Calu3 (cell line): ENCODE measurements at regions not wholly inside any gene's neighbourhood (a gene's known extent, or its start where the extent isn't known, plus 50 kb on each side); places are given as distances from the start of the nearest gene placed in this dataset.

Experiments
- BruUV-seq: library from RNA; stranded (reverse); fragments of 400-500 nt; replicated peaks from 2 replicates; lab custom pipeline; 2021; lab: Mats Ljungman, UMichigan
- CTCF ChIA-PET: fragments of 300-600 bp; sonication (Branson Sonifier 250); formaldehyde crosslinking; loops from one replicate; lab custom pipeline; 2022; ENCODE audit warnings: antibody characterized with exemption; lab: Charles Lee
- DNase-seq: peaks from one replicate; pipeline ENCODE4 v3.0.0; 2022
- H3K27ac Mint-ChIP-seq: one replicate; pipeline ENCODE4 v1.8.0; 2022; ENCODE audit warnings: mixed read lengths; ENCODE audit not compliant: unreplicated experiment
- H3K27me3 Mint-ChIP-seq: one replicate; pipeline ENCODE4 v1.8.0; 2022; ENCODE audit warnings: mixed read lengths; ENCODE audit not compliant: unreplicated experiment
- H3K36me3 Mint-ChIP-seq: one replicate; pipeline ENCODE4 v1.8.0; 2022; ENCODE audit warnings: mild to moderate bottlenecking, moderate library complexity, mixed read lengths; ENCODE audit not compliant: insufficient read depth, unreplicated experiment
- H3K4me1 Mint-ChIP-seq: one replicate; pipeline ENCODE4 v1.8.0; 2022; ENCODE audit warnings: mild to moderate bottlenecking, low read depth, mixed read lengths; ENCODE audit not compliant: unreplicated experiment
- H3K4me3 Mint-ChIP-seq: one replicate; pipeline ENCODE4 v1.8.0; 2022; ENCODE audit warnings: mild to moderate bottlenecking, low read depth, moderate library complexity, mixed read lengths; ENCODE audit not compliant: unreplicated experiment
- H3K9me3 Mint-ChIP-seq: one replicate; pipeline ENCODE4 v1.8.0; 2022; ENCODE audit warnings: low read depth, mixed read lengths; ENCODE audit not compliant: unreplicated experiment
- intact Hi-C: fragments of 100-400 bp; cut with micrococcal nuclease; formaldehyde crosslinking; loops from one replicate; pipeline ENCODE4 v1.10.0; 2022; ENCODE audit not compliant: unreplicated experiment
- TF ChIP-seq, protein P1 (sequence below): fragments of 200-600 bp; IDR thresholded peaks from one replicate; pipeline ENCODE4 v1.8.0; 2022; ENCODE audit warnings: antibody characterized with exemption; ENCODE audit not compliant: unreplicated experiment

DNA sequence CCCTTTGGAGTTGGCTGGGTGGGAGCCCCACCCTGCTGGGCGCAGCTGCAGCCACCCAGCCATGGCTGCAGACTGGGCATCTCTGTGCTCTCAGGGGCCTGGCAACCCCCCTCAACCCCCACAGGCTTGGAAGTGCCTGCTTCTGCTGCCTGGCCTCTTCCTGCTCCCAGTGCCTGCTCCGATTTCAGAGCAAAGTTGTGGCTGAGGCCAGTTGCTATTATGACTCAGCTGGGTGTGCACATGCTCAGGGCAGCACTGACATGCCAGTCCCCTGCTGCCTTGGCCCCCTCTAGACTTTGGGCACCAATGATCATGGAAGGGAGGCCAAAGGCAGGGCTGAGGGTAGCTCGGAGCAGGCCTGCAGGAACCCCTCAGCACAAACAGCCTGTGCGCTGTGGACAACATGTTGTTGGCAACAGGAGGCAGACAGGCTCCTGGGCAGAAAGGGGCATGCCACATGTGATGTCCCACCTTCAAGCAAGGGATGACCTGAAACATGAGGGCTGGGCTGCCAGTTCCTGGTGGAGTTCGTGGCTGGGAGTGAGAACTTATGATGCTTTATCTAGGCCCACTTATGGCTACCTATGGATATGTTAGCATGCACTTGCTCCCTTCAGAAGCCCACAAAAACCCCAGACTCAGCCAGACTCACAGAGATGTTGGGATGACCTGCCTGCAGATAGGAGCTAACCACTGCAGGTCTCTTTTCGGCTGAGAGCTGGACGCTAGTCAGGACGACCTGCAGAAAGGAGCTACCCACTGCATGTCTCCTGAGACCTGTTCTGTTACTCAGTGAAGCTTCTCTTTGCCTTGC lies 96.4 kb upstream of the AMOTL1 start:
- no peaks in the 10 kb centered on the region for H3K27me3 Mint-ChIP-seq

DNA sequence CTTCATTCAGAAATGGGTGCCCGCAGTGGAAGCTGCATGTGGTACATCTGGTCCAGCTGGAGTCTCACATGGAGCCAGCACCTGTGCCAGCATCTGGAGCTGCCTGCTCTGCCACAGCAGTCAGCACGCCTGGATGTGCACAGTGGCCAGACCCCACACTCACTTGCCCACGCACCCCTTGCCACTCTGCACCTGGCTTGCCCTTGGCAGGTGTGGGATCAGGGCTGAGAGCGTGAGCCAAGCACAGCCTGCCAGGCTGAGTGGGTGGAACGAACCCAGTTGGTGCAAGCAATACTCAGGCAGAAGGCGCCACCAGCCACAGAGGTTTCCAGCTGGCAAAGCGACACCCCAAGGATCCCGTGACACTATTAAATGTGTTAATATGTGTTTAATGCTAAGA lies 95.5 kb upstream of the AMOTL1 start:
- Mint-ChIP-seq H3K4me3 (no peak overlapping the region), H3K27ac (no peak overlapping the region), H3K36me3 (peaks cover 3% of the 10 kb centered on the region), H3K9me3 (peaks cover 2% of the 10 kb centered on the region), H3K4me1 (peaks cover 6% of the 10 kb centered on the region), H3K27me3 (no peaks in the 10 kb centered on the region)
- intact Hi-C loops: no loop called here
- no peak for DNase-seq
- TF ChIP-seq, protein P1, sequence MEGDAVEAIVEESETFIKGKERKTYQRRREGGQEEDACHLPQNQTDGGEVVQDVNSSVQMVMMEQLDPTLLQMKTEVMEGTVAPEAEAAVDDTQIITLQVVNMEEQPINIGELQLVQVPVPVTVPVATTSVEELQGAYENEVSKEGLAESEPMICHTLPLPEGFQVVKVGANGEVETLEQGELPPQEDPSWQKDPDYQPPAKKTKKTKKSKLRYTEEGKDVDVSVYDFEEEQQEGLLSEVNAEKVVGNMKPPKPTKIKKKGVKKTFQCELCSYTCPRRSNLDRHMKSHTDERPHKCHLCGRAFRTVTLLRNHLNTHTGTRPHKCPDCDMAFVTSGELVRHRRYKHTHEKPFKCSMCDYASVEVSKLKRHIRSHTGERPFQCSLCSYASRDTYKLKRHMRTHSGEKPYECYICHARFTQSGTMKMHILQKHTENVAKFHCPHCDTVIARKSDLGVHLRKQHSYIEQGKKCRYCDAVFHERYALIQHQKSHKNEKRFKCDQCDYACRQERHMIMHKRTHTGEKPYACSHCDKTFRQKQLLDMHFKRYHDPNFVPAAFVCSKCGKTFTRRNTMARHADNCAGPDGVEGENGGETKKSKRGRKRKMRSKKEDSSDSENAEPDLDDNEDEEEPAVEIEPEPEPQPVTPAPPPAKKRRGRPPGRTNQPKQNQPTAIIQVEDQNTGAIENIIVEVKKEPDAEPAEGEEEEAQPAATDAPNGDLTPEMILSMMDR: no peak
- no TSS peak for BruUV-seq
- CTCF ChIA-PET: interaction anchor here (0.5 kb wide), 1 partner anchor 231 kb away, joined by 6 read pairs; no protein-coding TSS in a partner anchor

More for the DNA sequence above, 96.4 kb upstream of the AMOTL1 start:
- Mint-ChIP-seq H3K9me3 (peaks cover 2% of the 10 kb centered on the region), H3K36me3 (peaks cover 3% of the 10 kb centered on the region), H3K27ac (no peak overlapping the region), H3K4me3 (no peak overlapping the region), H3K4me1 (no peaks in the 10 kb centered on the region)
- intact Hi-C loops: no loop called here
- CTCF ChIA-PET: no interaction called here
- no peak for DNase-seq
- no TSS peak for BruUV-seq
- TF ChIP-seq, protein P1: no peak

DNA sequence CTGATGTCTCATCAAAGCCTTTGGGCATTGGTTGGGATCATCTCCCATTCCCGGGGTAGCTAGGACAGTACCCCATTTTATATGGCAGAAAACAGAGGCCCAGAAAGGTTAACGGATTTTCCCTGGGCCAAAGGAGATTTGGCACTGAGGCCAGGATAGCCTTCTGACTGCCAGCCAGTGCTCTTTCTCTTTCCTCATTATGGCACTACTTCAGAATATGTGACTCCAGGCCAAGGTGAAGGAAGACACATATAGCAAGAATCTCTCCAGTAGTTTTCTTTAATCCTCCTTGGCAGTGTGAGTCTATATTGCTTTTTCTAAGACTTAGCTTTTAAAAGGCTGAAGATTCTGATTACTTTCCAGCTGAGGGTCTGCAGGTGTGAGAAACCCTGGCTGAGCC lies 94.8 kb upstream of the AMOTL1 start:
- no peak for DNase-seq
- Mint-ChIP-seq H3K27me3 (no peaks in the 10 kb centered on the region), H3K9me3 (peaks cover 2% of the 10 kb centered on the region), H3K36me3 (peaks cover under 1% of the 10 kb centered on the region), H3K27ac (no peak overlapping the region), H3K4me3 (no peak overlapping the region), H3K4me1 (peaks cover 14% of the 10 kb centered on the region)
- BruUV-seq: no TSS peak
- CTCF ChIA-PET: interaction anchor here (0.5 kb wide), 1 partner anchor 231 kb away, joined by 6 read pairs; no protein-coding TSS in a partner anchor
- TF ChIP-seq, protein P1: no peak
- intact Hi-C loops: no loop called here

DNA sequence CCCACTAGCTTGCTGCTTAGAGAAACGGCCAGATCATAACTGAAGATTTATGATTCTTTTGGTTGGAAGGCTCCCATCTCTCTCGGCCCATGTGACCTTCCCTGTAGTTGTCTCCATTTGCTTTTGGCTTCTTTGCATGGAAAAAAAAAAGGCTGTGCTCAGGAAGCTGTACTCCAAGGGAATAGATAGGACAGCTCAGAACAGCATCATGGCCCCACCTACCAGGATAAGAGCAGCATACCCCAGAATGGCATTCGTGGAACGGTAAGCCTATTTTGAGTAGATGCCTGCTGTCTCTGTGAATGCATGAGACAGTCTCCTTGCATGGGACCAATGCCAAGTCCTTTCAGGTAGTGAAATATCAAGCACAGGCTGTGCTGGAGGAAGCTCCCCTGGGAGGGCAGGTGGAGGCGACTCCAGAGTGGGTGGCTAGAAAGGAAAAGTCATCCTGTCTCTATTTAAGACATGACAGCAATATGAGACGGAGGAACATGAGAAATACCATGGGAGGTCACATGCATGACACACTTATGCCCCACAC lies 94.1 kb upstream of the AMOTL1 start:
- CTCF ChIA-PET: no interaction called here
- intact Hi-C loops: no loop called here
- DNase-seq: no peak

More for the DNA sequence above, 94.1 kb upstream of the AMOTL1 start:
- Mint-ChIP-seq H3K36me3 (no peaks in the 10 kb centered on the region), H3K27me3 (no peaks in the 10 kb centered on the region), H3K9me3 (peaks cover 2% of the 10 kb centered on the region), H3K4me3 (no peak overlapping the region), H3K4me1 (peaks cover 16% of the 10 kb centered on the region), H3K27ac (no peak overlapping the region)
- BruUV-seq: no TSS peak
- TF ChIP-seq, protein P1: no peak
